HL-60 (cell line): ENCODE measurements at regions not wholly inside any gene's neighbourhood (a gene's known extent, or its start where the extent isn't known, plus 50 kb on each side); places are given as distances from the start of the nearest gene placed in this dataset.

Experiments used
- DNase-seq, 2 experiments: peaks; one replicate each; pipeline ENCODE4 v3.0.0-alpha.2; 2010 to 2020; ENCODE audit warnings: low read depth in 1 of 2, low spot score in 1 of 2
- H3K27ac ChIP-seq: fragments of 250-450 bp; sonication (Bioruptor Pico); replicated peaks from 2 replicates; pipeline ENCODE4 v1.5.1; 2020; ENCODE audit warnings: mild to moderate bottlenecking, moderate library complexity
- H3K27me3 ChIP-seq: fragments of 250-450 bp; sonication (Bioruptor Pico); 2 replicates; pipeline ENCODE4 v1.5.1; 2021; ENCODE audit warnings: mild to moderate bottlenecking, moderate library complexity; ENCODE audit not compliant: insufficient read depth, poor library complexity, severe bottlenecking
- H3K4me3 ChIP-seq: replicated peaks from 2 replicates; pipeline ENCODE4 v1.5.1; 2011; ENCODE audit warnings: mild to moderate bottlenecking, control low read depth, low read length; ENCODE audit not compliant: insufficient read depth
- CTCF ChIP-seq: IDR thresholded peaks from one replicate; pipeline ENCODE4 v1.5.1; 2011; ENCODE audit warnings: low read length, control low read depth, inconsistent platforms; ENCODE audit not compliant: insufficient read depth
- GABPA ChIP-seq: IDR thresholded peaks from 2 replicates; pipeline ENCODE4 v1.6.1; 2012; ENCODE audit warnings: low read depth
- POLR2AphosphoS5 ChIP-seq: IDR thresholded peaks from 2 replicates; pipeline ENCODE4 v1.6.1; 2012; ENCODE audit warnings: low read depth
- REST ChIP-seq: IDR thresholded peaks from 2 replicates; pipeline ENCODE4 v1.6.1; 2012; ENCODE audit warnings: low read depth; ENCODE audit not compliant: insufficient replicate concordance
- SPI1 ChIP-seq: IDR thresholded peaks from 2 replicates; pipeline ENCODE4 v1.6.1; 2012; ENCODE audit warnings: low read depth, mild to moderate bottlenecking, borderline replicate concordance

DNA sequence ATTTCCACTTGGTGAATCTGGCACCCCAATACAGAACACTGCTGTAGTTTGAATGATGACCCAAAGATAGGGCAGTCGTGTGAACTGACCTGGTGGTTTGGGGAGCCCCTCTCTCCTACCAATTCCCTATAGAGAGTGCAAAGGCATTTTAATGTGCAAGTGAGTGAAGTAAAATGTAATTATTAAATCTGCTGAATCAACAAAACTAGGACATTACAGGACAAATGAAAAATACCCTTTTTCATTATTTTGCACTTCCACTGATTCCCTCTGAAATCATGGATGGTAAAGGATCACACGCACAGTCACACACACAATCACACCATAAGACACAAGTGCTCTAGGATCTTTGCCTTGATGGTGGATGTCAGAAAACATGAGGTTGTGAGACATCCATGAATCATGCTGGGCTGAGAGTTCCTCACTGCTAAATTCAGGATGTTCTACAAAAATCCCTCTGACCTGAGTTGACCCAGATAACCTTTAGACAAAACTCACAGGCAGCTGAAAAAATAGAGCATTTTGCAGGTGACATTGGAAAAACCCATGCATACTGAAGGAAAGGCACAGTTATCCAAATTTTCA lies 197.4 kb downstream of the FBXO15 start:
- no peak for TF ChIP-seq CTCF
- TF ChIP-seq POLR2AphosphoS5: no peak
- Histone ChIP-seq H3K27me3 (no peaks in the 10 kb centered on the region), H3K27ac (no peak overlapping the region), H3K4me3 (no peak overlapping the region)
- DNase-seq: no peak

DNA sequence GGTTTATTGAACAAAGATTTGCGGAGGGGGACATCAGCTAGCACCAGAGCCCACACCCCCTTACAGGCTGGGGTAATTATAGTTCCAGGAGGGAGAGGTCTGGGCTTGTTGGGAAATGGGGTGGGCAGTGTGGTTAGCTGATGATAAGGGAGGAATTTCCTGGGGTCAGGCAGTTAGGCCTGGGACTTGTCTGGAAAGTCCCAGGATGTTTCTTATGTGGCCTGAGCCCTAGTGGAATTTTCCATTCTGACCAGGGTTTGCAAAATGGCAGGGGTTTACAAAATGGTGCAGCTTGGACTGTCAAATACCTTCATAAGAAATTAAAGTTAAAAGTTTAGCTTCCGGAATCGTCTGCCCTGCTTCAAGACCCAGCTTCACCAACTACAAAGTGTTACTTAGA lies 199.1 kb downstream of the FBXO15 start:
- Histone ChIP-seq H3K27me3 (no peaks in the 10 kb centered on the region), H3K27ac (no peak overlapping the region), H3K4me3 (no peak overlapping the region)
- TF ChIP-seq CTCF (no peak), GABPA (no peak), REST (no peak), SPI1 (no peak), POLR2AphosphoS5 (no peak)
- no peak for DNase-seq

DNA sequence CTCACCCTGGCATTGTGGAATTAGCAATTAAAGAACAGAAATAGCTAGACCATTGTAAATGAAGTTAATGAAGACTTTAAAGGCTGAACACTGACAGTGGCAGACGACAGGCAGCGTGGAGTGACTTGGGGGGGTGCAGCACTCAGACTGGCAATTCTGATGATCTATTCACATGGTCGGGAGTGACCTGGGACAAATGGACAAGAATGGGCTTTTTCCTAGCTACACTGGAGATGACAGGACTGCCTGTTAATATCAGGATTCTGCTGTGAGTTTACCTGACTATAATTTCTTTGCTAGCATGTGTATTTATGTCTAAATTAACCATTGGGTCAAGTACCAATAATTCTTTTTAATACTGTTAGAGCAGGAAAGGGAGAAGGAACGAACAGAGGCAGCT lies 199.6 kb downstream of the FBXO15 start:
- Histone ChIP-seq H3K27ac (no peak overlapping the region), H3K4me3 (no peak overlapping the region), H3K27me3 (no peaks in the 10 kb centered on the region)
- DNase-seq: no peak
- TF ChIP-seq SPI1: no peak
- no peak for TF ChIP-seq POLR2AphosphoS5

GRCh38 chr18:73947180-73947921 lies 200.3 kb downstream of the FBXO15 start:
- Histone ChIP-seq H3K27ac (no peak overlapping the region), H3K4me3 (no peak overlapping the region), H3K27me3 (no peaks in the 10 kb centered on the region)
- no peak for DNase-seq
- TF ChIP-seq SPI1: no peak
- TF ChIP-seq REST: no peak
- TF ChIP-seq POLR2AphosphoS5: no peak
- no peak for TF ChIP-seq CTCF
- TF ChIP-seq GABPA: no peak
